K562 (cell line): ENCODE measurements at regions not wholly inside any gene's neighbourhood (a gene's known extent, or its start where the extent isn't known, plus 50 kb on each side); places are given as distances from the start of the nearest gene placed in this dataset.

ENCODE experiments used
- CREBBP ChIP-seq: IDR thresholded peaks from one replicate; pipeline ENCODE4 v1.6.1; 2012; ENCODE audit warnings: low read depth, mild to moderate bottlenecking, control low read depth, inconsistent platforms, low read length
- GTF2B ChIP-seq: IDR thresholded peaks from 2 replicates; pipeline ENCODE4 v1.6.1; 2011; ENCODE audit not compliant: insufficient read length; ENCODE audit errors: extremely low read depth
- HES1 ChIP-seq: fragments of 450-650 bp; IDR thresholded peaks from 2 replicates; pipeline ENCODE4 v1.6.1; 2016; ENCODE audit warnings: low read depth, mild to moderate bottlenecking, moderate library complexity
- HNRNPH1 ChIP-seq: fragments of 200-400 bp; formaldehyde crosslinking; optimal IDR thresholded peaks from 2 replicates; pipeline ENCODE3; 2017; ENCODE audit warnings: low read depth, mild to moderate bottlenecking, low read length, moderate library complexity
- PTBP1 ChIP-seq: fragments of 200-400 bp; formaldehyde crosslinking; IDR thresholded peaks from 2 replicates; pipeline ENCODE4 v1.6.1; 2017; ENCODE audit warnings: low read depth, low read length
- SIRT6 ChIP-seq: IDR thresholded peaks from one replicate; pipeline ENCODE4 v1.6.1; 2012; ENCODE audit warnings: low read depth, mild to moderate bottlenecking, control low read depth, inconsistent platforms, low read length, moderate library complexity
- SIX5 ChIP-seq, 2 experiments: IDR thresholded peaks; 2 replicates each; pipeline ENCODE4 v1.6.1; 2011; ENCODE audit warnings: low read length in 2 of 2, borderline replicate concordance in 1 of 2, low read depth in 1 of 2, mild to moderate bottlenecking in 1 of 2, moderate library complexity in 1 of 2; ENCODE audit not compliant: insufficient read depth in 1 of 2
- ZBTB11 ChIP-seq, 3 experiments: fragments of 200-800 bp in 1 of 3; fragments of 250-450 bp in 1 of 3; fragments of 450-650 bp in 1 of 3; sonication (Bioruptor Pico) in 1 of 3; sonication (Bioruptor generic) in 1 of 3; formaldehyde crosslinking in 1 of 3; IDR thresholded peaks; 2 replicates each; pipeline versions ENCODE4 v1.6.1 to v1.8.0; 2016 to 2022; ENCODE audit warnings: mild to moderate bottlenecking in 2 of 3, missing genetic modification characterization in 2 of 3, missing compliant biosample characterization in 1 of 3, moderate library complexity in 1 of 3
- ZBTB12 ChIP-seq: fragments of 250-450 bp; sonication (Bioruptor Pico); IDR thresholded peaks from 2 replicates; pipeline ENCODE4 v1.4.0; 2020
- ZNF140 ChIP-seq: fragments of 250-450 bp; sonication (Bioruptor Pico); IDR thresholded peaks from 2 replicates; pipeline ENCODE4 v1.8.0; 2021; ENCODE audit warnings: moderate library complexity, mild to moderate bottlenecking, inconsistent platforms
- ZNF41 ChIP-seq: fragments of 250-450 bp; sonication (Bioruptor Pico); conservative IDR thresholded peaks from 2 replicates; pipeline ENCODE4 v1.4.0; 2020; ENCODE audit warnings: mild to moderate bottlenecking

- TF ChIP-seq ZBTB11 (CRISPR knock-in tag; IDR thresholded peaks at IDR 0.05) (peak in 1 of 3 experiments; percentile 42; a peak in 1 of 6 replicates), PTBP1 (no peak), ZNF140 (CRISPR knock-in tag) (no peak), CREBBP (no peak), ZNF41 (peak; percentile 59), SIRT6 (no peak), HES1 (peak; percentile 93), HNRNPH1 (no peak), SIX5 (IDR thresholded peaks at IDR 0.05; ENCODE audit: borderline replicate concordance in 1 of 2, insufficient read depth in 1 of 2, low read depth in 1 of 2, low read length in 2 of 2) (no peak), GTF2B (no peak), ZBTB12 (CRISPR knock-in tag) (peak; percentile 41; the same call in 1 of the 2 replicates)
Observed at GRCh38 chr6:14734416-14735340, 511.2 kb upstream of the JARID2 start (continued).
